ENCODE measurements at regions not wholly inside any gene's neighbourhood (a gene's known extent, or its start where the extent isn't known, plus 50 kb on each side); places are given as distances from the start of the nearest gene placed in this dataset.

DNA sequence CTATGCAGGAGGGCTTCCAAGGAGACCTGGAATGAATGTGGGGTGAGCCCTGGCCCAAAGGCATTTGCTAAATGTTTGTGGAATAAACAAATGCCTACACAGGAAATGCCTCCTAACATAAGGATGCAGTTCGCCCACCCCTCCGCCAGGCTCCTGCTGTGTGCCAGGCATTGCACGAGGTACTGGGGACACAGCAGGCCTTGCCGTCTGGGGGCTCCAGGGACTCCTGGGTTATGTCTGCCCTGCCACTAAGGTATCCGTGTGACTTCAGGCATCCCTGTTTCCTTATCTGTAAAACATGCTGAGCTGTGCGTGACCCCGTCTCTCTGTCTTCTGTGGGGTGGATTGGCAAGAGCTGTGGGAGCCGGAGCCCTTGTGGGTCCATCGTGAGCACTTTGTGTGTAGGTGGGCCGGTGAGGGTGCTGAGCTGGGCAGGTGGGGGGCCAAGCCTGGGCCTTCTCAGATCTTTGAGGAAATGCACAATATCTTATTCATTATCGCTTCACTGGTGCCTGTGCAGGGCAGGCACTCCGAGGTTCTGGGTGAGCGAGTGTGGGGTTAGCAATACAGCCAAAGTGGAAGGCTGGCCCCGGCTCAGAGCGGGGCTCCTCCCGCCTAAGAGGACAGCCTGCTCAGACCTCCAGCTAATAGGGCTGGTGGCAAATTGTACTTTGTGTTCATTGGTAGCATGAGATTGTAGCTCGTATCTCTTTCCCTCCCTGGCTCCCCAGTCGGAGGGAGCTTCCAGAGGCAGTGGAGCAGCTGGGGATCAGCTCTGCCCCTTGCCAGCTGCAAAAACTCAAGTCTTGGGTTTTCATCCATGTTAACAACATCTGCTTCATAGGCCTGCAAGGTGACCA, 126.8 kb downstream of the GLI2 start:
- TF ChIP-seq TAF1 (IDR thresholded peaks at IDR 0.05; ENCODE audit: borderline replicate concordance, low read depth, low read length) = no peak
- TF ChIP-seq RCOR1 (conservative IDR thresholded peaks at IDR 0.05; ENCODE audit: low read depth, low read length) = no peak
- TF ChIP-seq BACH1 (IDR thresholded peaks at IDR 0.05; ENCODE audit: borderline replicate concordance) = no peak
- TF ChIP-seq ATF3 (IDR thresholded peaks at IDR 0.05; ENCODE audit: borderline replicate concordance, extremely low read depth, low read depth, low read length) = no peak
- no peak for TF ChIP-seq BHLHE40 (IDR thresholded peaks at IDR 0.05; ENCODE audit: borderline replicate concordance in 1 of 2, low read depth in 2 of 2, low read length in 1 of 2)
- no peak for TF ChIP-seq GATAD2B (conservative IDR thresholded peaks at IDR 0.05; ENCODE audit: low read depth)
- TF ChIP-seq, protein P1, sequence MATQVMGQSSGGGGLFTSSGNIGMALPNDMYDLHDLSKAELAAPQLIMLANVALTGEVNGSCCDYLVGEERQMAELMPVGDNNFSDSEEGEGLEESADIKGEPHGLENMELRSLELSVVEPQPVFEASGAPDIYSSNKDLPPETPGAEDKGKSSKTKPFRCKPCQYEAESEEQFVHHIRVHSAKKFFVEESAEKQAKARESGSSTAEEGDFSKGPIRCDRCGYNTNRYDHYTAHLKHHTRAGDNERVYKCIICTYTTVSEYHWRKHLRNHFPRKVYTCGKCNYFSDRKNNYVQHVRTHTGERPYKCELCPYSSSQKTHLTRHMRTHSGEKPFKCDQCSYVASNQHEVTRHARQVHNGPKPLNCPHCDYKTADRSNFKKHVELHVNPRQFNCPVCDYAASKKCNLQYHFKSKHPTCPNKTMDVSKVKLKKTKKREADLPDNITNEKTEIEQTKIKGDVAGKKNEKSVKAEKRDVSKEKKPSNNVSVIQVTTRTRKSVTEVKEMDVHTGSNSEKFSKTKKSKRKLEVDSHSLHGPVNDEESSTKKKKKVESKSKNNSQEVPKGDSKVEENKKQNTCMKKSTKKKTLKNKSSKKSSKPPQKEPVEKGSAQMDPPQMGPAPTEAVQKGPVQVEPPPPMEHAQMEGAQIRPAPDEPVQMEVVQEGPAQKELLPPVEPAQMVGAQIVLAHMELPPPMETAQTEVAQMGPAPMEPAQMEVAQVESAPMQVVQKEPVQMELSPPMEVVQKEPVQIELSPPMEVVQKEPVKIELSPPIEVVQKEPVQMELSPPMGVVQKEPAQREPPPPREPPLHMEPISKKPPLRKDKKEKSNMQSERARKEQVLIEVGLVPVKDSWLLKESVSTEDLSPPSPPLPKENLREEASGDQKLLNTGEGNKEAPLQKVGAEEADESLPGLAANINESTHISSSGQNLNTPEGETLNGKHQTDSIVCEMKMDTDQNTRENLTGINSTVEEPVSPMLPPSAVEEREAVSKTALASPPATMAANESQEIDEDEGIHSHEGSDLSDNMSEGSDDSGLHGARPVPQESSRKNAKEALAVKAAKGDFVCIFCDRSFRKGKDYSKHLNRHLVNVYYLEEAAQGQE (IDR thresholded peaks at IDR 0.05; ENCODE audit: low read depth, low read length) = no peak
- TF ChIP-seq, protein P2, sequence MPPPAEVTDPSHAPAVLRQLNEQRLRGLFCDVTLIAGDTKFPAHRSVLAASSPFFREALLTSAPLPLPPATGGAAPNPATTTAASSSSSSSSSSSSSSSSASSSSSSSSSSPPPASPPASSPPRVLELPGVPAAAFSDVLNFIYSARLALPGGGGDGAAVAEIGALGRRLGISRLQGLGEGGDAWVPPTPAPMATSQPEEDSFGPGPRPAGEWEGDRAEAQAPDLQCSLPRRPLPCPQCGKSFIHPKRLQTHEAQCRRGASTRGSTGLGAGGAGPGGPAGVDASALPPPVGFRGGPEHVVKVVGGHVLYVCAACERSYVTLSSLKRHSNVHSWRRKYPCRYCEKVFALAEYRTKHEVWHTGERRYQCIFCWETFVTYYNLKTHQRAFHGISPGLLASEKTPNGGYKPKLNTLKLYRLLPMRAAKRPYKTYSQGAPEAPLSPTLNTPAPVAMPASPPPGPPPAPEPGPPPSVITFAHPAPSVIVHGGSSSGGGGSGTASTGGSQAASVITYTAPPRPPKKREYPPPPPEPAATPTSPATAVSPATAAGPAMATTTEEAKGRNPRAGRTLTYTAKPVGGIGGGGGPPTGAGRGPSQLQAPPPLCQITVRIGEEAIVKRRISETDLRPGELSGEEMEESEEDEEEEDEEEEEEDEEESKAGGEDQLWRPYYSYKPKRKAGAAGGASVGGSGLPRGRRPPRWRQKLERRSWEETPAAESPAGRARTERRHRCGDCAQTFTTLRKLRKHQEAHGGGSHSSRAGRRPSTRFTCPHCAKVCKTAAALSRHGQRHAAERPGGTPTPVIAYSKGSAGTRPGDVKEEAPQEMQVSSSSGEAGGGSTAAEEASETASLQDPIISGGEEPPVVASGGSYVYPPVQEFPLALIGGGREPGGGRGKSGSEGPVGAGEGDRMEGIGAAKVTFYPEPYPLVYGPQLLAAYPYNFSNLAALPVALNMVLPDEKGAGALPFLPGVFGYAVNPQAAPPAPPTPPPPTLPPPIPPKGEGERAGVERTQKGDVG (CRISPR knock-in tag; IDR thresholded peaks at IDR 0.05) = no peak
